NB4 (cell line): ENCODE measurements at regions not wholly inside any gene's neighbourhood (a gene's known extent, or its start where the extent isn't known, plus 50 kb on each side); places are given as distances from the start of the nearest gene placed in this dataset.
"Not testable (repeated sequence)": the region's sequence is repeated elsewhere in the genome, so short reads cannot be mapped to it uniquely, and the experiment has no call there.

Source experiments
- MAX ChIP-seq: IDR thresholded peaks from 2 replicates; pipeline ENCODE4 v1.6.1; 2011; ENCODE audit warnings: low read depth, low read length
- MYC ChIP-seq: IDR thresholded peaks from 2 replicates; pipeline ENCODE4 v1.6.1; 2011; ENCODE audit warnings: low read depth, low read length
- POLR2A ChIP-seq: IDR thresholded peaks from 2 replicates; pipeline ENCODE4 v1.6.1; 2011; ENCODE audit warnings: mild to moderate bottlenecking; ENCODE audit not compliant: insufficient read length; ENCODE audit errors: extremely low read depth
- TF ChIP-seq, protein P1 (sequence below): IDR thresholded peaks from one replicate; pipeline ENCODE4 v1.5.1; 2012; ENCODE audit warnings: low read depth, low read length

DNA sequence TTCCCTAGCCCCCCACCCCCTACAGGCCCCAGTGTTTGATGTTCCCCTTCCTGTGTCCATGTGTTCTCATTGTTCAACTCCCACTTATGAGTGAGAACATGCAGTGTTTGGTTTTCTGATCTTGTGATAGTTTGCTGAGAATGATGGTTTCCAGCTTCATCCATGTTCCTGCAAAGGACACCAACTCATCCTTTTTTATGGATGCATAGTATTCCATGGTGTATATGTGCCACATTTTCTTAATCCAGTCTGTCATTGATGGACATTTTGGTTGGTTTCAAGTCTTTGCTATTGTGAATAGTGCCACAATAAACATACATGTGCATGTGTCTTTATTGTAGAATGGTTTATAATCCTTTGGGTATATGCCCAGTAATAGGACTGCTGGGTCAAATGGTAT lies 171.7 kb upstream of the TAB2 start:
- TF ChIP-seq, protein P1, sequence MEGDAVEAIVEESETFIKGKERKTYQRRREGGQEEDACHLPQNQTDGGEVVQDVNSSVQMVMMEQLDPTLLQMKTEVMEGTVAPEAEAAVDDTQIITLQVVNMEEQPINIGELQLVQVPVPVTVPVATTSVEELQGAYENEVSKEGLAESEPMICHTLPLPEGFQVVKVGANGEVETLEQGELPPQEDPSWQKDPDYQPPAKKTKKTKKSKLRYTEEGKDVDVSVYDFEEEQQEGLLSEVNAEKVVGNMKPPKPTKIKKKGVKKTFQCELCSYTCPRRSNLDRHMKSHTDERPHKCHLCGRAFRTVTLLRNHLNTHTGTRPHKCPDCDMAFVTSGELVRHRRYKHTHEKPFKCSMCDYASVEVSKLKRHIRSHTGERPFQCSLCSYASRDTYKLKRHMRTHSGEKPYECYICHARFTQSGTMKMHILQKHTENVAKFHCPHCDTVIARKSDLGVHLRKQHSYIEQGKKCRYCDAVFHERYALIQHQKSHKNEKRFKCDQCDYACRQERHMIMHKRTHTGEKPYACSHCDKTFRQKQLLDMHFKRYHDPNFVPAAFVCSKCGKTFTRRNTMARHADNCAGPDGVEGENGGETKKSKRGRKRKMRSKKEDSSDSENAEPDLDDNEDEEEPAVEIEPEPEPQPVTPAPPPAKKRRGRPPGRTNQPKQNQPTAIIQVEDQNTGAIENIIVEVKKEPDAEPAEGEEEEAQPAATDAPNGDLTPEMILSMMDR, result not testable (repeated sequence)
- not testable (repeated sequence) for TF ChIP-seq MYC, POLR2A, MAX
